ENCODE measurements at regions not wholly inside any gene's neighbourhood (a gene's known extent, or its start where the extent isn't known, plus 50 kb on each side); places are given as distances from the start of the nearest gene placed in this dataset.

DNA sequence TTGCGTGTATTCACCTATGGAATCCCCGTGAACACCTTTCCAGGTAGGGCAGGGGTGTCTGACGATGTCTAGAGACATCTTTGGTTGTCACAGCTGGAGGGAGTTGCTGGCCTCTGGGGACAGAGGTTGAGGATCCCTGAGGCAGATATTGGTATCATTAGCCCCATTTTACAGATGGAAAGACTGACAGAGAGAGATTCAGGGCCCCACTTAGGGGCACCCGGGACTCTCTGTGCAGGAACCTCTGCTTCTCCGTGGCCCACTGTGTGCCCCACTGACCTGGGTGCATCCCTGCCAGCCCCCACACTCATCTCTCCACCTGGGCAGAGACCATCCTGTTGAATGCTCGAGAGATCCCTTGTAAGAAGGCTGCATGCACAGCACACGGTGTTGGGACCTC, 111.2 kb downstream of the EDN3 start:
- in situ Hi-C loops (cut with HindIII; ENCODE audit: low pct_ligation_motif_present, low sequenced_read_pairs), result no loop called here
- Histone ChIP-seq H3K4me3 (ENCODE audit: low read depth, low read length) (no peak overlapping the region), H3K27me3 (replicated peaks) (no peaks in the 10 kb centered on the region), H3K36me3 (replicated peaks) (no peaks in the 10 kb centered on the region), H3K27ac (no peak overlapping the region)
- TF ChIP-seq, protein P1, sequence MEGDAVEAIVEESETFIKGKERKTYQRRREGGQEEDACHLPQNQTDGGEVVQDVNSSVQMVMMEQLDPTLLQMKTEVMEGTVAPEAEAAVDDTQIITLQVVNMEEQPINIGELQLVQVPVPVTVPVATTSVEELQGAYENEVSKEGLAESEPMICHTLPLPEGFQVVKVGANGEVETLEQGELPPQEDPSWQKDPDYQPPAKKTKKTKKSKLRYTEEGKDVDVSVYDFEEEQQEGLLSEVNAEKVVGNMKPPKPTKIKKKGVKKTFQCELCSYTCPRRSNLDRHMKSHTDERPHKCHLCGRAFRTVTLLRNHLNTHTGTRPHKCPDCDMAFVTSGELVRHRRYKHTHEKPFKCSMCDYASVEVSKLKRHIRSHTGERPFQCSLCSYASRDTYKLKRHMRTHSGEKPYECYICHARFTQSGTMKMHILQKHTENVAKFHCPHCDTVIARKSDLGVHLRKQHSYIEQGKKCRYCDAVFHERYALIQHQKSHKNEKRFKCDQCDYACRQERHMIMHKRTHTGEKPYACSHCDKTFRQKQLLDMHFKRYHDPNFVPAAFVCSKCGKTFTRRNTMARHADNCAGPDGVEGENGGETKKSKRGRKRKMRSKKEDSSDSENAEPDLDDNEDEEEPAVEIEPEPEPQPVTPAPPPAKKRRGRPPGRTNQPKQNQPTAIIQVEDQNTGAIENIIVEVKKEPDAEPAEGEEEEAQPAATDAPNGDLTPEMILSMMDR (IDR thresholded peaks at IDR 0.05; ENCODE audit: low read depth, low read length, missing control alignments), result no peak
- no peak for DNase-seq

DNA sequence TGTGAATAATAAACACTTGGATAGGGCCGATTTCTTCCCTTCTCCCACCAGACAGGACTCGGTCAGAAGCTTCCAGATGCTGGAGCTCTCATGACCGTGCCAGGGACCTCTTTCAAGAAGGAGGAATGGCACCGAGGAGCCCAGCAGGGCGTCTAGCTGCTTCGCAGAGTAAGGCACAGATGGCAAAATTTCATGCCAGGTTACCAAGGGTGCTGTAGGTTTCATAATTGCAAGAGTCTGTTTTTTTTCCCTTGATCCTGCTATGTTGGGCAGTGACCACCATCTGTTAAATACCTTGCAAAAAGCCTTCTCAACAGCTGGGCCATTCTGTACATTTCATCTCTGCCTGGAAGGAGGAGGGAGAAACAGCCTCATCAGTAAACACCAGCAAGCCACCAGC, 111.8 kb downstream of the EDN3 start:
- TF ChIP-seq, protein P1 (IDR thresholded peaks at IDR 0.05; ENCODE audit: low read depth, low read length, missing control alignments), result no peak
- Histone ChIP-seq H3K27ac (no peak overlapping the region), H3K4me3 (ENCODE audit: low read depth, low read length) (no peak overlapping the region), H3K36me3 (replicated peaks) (no peaks in the 10 kb centered on the region), H3K27me3 (replicated peaks) (no peaks in the 10 kb centered on the region)
- no peak for DNase-seq
- in situ Hi-C loops (cut with HindIII; ENCODE audit: low pct_ligation_motif_present, low sequenced_read_pairs), result no loop called here

DNA sequence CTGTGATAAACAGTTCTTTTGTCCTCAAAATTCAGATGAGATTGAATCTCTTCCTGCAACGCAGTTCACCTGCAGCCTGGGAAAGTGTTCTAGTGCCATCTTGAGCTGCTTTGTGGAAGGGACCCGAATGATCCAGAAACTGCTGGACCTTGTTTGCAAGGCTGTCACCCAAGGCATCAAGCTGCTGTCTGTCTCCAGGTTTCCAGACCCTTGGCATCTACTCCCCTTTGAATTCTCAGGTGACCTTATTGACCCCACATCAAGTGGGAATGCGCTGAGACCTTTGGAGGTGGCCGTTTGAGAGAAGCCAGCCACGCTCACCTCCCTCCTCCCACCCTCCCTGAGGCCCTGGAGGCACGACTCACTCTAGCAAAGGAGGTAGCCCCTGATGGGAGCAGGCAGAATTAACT, 112.5 kb downstream of the EDN3 start:
- H3K27me3 ChIP-seq (replicated peaks), result no peaks in the 10 kb centered on the region
- no peak overlapping the region for H3K4me3 ChIP-seq (ENCODE audit: low read depth, low read length)
- in situ Hi-C loops (cut with HindIII; ENCODE audit: low pct_ligation_motif_present, low sequenced_read_pairs), result no loop called here
- H3K27ac ChIP-seq, result no peak overlapping the region
- no peaks in the 10 kb centered on the region for H3K36me3 ChIP-seq (replicated peaks)
- TF ChIP-seq, protein P1 (IDR thresholded peaks at IDR 0.05; ENCODE audit: low read depth, low read length, missing control alignments), result no peak
- DNase-seq, result no peak

DNA sequence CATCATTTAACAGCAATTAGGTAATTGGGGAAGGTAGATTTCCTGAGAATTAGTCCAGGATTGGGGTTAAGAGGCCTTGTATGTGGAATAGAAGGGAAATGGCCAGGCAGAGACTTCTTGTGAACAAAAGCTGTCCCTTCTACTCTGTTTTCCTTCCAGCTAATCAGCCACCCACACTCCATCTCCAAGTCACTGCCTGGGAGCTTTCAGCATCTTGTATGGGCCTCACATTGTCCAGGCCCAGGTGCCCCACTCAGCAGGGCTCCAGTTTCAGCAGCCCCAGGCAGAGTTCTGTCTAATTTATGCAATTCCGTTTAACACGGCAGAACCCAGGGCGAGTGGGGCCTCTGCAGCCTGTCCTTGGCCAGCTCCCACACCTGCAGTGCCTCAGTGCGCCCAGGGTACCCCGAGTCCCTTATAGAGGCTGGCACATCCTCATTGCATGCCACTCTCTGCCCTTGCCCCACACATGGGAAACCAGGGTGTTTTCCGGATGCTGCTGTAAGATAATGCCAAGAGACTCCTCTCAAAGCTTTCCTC, 113.0 kb downstream of the EDN3 start:
- no peak overlapping the region for H3K4me3 ChIP-seq (ENCODE audit: low read depth, low read length)
- in situ Hi-C loops (cut with HindIII; ENCODE audit: low pct_ligation_motif_present, low sequenced_read_pairs), result no loop called here
- no peak for DNase-seq
- H3K27me3 ChIP-seq (replicated peaks), result no peaks in the 10 kb centered on the region
- TF ChIP-seq, protein P1 (IDR thresholded peaks at IDR 0.05; ENCODE audit: low read depth, low read length, missing control alignments), result no peak
- H3K36me3 ChIP-seq (replicated peaks), result no peaks in the 10 kb centered on the region
- H3K27ac ChIP-seq, result no peak overlapping the region

DNA sequence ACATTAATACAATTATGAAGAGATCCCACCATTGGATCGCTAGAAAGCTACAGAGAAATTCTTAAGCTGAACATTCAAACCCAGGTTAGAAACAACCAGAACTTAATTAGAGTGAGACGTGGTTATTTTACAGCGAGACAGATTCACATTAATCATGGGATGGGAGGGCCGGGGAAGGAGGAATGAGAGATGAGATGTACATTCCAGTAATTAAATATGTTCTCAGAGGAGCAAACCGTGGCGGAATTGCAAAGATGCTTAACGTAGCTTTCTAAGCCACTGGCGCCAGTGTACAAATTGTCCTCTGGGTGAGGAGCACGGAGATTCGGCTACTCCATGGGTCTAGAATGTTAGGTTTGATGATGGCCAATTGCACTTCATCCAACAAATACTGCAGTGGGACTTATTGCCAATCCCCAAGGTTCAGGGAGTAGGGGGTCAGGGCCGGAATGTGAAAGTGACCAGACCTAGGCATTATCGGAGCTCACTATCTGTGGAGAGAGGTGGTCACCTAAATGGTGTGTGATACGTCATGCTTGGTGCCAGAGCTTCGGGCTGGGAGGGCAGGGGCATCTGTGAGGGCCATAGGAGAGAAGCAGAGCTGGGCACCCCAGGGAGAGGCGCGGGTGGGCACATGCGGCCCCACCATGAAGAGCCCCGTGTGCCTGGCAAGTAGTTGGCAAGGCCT, 114.7 kb downstream of the EDN3 start:
- Histone ChIP-seq H3K4me3 (ENCODE audit: low read depth, low read length) (no peak overlapping the region), H3K27ac (no peak overlapping the region), H3K36me3 (replicated peaks) (no peaks in the 10 kb centered on the region), H3K27me3 (replicated peaks) (no peaks in the 10 kb centered on the region)
- in situ Hi-C loops (cut with HindIII; ENCODE audit: low pct_ligation_motif_present, low sequenced_read_pairs), result no loop called here
- TF ChIP-seq, protein P1 (IDR thresholded peaks at IDR 0.05; ENCODE audit: low read depth, low read length, missing control alignments), result no peak
- no peak for DNase-seq

DNA sequence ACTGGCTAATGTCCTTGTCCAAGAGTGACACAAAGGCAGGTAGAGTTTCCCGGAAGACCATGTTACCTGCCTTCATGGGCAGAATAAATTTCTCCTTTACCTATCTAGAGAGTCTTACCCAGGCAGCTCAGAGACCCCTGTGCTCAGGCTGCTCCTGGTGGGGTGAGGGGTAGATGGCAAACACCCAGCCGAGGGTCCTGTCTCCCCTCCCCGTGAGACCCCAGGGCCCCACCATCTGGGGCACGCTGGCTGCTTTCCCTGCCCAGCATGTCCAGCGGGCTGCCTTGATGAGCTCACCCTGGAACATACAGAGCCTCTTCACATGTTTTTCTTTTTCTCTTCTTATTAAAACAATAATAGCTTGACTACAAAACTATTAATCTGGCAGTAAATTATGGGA, 116.5 kb downstream of the EDN3 start:
- TF ChIP-seq, protein P1 (IDR thresholded peaks at IDR 0.05; ENCODE audit: low read depth, low read length, missing control alignments), result no peak
- no peak overlapping the region for H3K4me3 ChIP-seq (ENCODE audit: low read depth, low read length)
- no peaks in the 10 kb centered on the region for H3K27me3 ChIP-seq (replicated peaks)
- no peak overlapping the region for H3K27ac ChIP-seq
- in situ Hi-C loops (cut with HindIII; ENCODE audit: low pct_ligation_motif_present, low sequenced_read_pairs), result no loop called here
- no peaks in the 10 kb centered on the region for H3K36me3 ChIP-seq (replicated peaks)
- DNase-seq, result no peak
